ENCODE measurements at regions not wholly inside any gene's neighbourhood (a gene's known extent, or its start where the extent isn't known, plus 50 kb on each side); places are given as distances from the start of the nearest gene placed in this dataset.

DNA sequence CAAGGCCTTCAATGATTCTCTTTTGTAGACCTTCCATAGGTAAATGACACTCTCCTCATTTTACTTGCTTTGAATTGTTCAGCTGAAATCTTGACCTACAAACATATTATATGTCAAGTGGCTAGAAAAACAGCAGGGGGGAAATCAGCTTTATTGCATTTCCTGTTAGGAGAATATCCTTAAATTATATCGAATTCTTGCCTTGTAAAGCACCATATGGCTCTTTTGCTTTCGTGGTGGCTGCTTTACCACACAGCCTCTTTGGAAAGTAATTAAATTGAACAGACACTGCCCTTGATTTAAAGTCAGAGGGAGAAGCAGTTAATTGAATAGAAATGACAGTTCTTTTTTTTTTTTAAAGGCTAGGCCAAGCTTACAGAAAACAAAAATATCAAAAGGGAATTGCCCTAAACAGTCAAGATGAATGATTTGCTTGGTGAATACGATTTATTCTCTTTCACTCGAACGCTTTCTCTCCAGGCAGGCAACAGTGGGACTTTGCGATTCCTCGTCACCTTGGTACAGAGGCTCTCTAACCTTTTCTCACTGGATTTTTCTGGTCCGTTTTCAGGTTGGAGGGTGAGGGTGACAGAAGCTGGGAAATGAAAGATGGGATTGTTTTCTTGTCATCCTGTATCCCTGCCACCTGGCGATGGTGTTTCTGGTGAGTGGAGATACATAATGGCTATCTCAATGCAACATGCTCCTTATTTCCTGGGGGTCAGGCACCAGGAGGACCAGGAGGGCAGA lies 126.0 kb downstream of the GATA3 start:
- Mint-ChIP-seq H3K4me3 (no peak overlapping the region), H3K9me3 (no peaks in the 10 kb centered on the region), H3K27ac (peak overlapping the region; percentile 46)

DNA sequence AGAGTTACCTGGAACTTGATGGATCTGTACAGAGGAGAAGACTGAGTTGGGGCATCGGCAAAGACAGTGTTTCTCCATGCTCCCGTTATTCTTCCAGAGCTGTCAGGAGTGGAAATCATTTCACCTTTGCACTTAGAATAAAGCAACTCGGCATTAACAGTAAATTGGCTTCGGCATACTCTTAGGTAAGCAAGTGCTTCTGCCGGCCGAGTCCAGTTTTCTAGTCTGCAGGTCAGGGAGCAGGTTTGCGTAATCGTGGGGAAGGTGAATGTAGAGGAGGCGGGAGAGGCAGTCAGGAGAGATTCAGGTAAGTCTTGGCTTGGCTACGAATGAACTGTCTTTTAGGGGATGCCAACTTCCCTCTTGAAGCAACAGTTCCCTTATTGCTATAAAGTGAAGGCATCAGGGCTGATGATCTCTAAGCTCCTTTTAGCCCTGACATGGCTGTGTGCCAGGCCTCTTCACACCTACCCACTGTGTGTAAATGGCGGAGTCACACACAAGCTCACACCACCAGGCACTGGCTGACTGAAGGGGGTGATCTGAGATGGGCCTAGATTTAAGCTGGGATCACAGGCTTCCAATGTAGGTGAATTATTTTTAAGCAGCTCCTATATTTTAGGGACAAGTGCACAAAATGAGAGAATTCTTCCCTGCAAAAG lies 127.1 kb downstream of the GATA3 start:
- Mint-ChIP-seq H3K27me3 (ENCODE audit: low read depth, poor library complexity) (peaks cover 11% of the 10 kb centered on the region), H3K9me3 (no peaks in the 10 kb centered on the region), H3K4me3 (no peak overlapping the region), H3K36me3 (ENCODE audit: low read depth) (no peaks in the 10 kb centered on the region), H3K27ac (no peak overlapping the region), H3K4me1 (peaks cover 19% of the 10 kb centered on the region)
- no peak for DNase-seq
- TF ChIP-seq CTCF (IDR thresholded peaks at IDR 0.05): no peak

More for the DNA sequence above, 126.0 kb downstream of the GATA3 start:
- no peaks in the 10 kb centered on the region for H3K36me3 Mint-ChIP-seq (ENCODE audit: low read depth)
- H3K4me1 Mint-ChIP-seq: peaks cover 19% of the 10 kb centered on the region
- peaks cover 11% of the 10 kb centered on the region for H3K27me3 Mint-ChIP-seq (ENCODE audit: low read depth, poor library complexity)
- TF ChIP-seq CTCF (IDR thresholded peaks at IDR 0.05): no peak
- no peak for DNase-seq

- H3K27ac Mint-ChIP-seq: no peak overlapping the region
- H3K27me3 Mint-ChIP-seq (ENCODE audit: low read depth, poor library complexity): peaks cover 7% of the 10 kb centered on the region
- H3K4me3 Mint-ChIP-seq: no peak overlapping the region
- H3K4me1 Mint-ChIP-seq: peaks cover 19% of the 10 kb centered on the region
- no peak for DNase-seq
- TF ChIP-seq CTCF (IDR thresholded peaks at IDR 0.05): no peak
- no peaks in the 10 kb centered on the region for H3K9me3 Mint-ChIP-seq
- no peaks in the 10 kb centered on the region for H3K36me3 Mint-ChIP-seq (ENCODE audit: low read depth)
Observed at GRCh38 chr10:8182806-8183205, 128.3 kb downstream of the GATA3 start.

GRCh38 chr10:8183241-8183704 lies 128.8 kb downstream of the GATA3 start:
- Mint-ChIP-seq H3K36me3 (ENCODE audit: low read depth) (no peaks in the 10 kb centered on the region), H3K4me1 (peaks cover 19% of the 10 kb centered on the region), H3K9me3 (no peaks in the 10 kb centered on the region), H3K4me3 (no peak overlapping the region), H3K27me3 (ENCODE audit: low read depth, poor library complexity) (peaks cover 9% of the 10 kb centered on the region), H3K27ac (no peak overlapping the region)
- TF ChIP-seq CTCF (IDR thresholded peaks at IDR 0.05): no peak
- no peak for DNase-seq

DNA sequence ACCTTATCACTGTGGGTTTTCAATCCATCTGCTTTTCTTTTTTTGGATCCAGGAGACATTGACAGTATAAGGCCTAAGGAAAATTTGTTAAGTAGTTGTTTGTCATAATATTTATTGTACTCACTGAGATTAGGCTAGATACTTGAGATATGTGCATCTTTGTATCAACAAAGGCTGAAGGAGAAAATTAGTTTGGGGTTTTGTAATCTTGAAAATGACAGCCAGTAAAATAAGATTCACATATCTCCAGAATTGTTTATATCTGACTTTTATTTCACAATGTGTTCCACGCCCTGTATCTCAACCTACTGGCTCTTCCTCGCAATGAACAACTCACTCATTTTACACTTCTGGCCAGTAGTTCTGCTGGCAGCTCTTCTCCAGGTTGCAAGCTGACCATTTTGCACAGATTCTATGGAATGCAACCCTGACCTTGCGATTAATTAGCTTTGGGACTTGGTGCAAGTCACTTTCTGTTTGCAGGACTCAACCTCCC lies 132.7 kb downstream of the GATA3 start:
- H3K36me3 Mint-ChIP-seq (ENCODE audit: low read depth): no peaks in the 10 kb centered on the region
- no peak overlapping the region for H3K4me3 Mint-ChIP-seq
- no peak overlapping the region for H3K27ac Mint-ChIP-seq
- H3K27me3 Mint-ChIP-seq (ENCODE audit: low read depth, poor library complexity): peaks cover 18% of the 10 kb centered on the region
- no peak for TF ChIP-seq CTCF (IDR thresholded peaks at IDR 0.05)
- H3K4me1 Mint-ChIP-seq: peaks cover 9% of the 10 kb centered on the region
- no peaks in the 10 kb centered on the region for H3K9me3 Mint-ChIP-seq
- no peak for DNase-seq

Data from nephron progenitor cell (in vitro differentiated cells).